GM21367 (cell line): ENCODE measurements at regions not wholly inside any gene's neighbourhood (a gene's known extent, or its start where the extent isn't known, plus 50 kb on each side); places are given as distances from the start of the nearest gene placed in this dataset.
"Not testable (repeated sequence)": the region's sequence is repeated elsewhere in the genome, so short reads cannot be mapped to it uniquely, and the experiment has no call there.

Experiments used
- ATAC-seq: cut with Tn5 transposase; IDR thresholded peaks from one replicate; pipeline ENCODE4 v1.9.1; 2021; ENCODE audit not compliant: unreplicated experiment

DNA sequence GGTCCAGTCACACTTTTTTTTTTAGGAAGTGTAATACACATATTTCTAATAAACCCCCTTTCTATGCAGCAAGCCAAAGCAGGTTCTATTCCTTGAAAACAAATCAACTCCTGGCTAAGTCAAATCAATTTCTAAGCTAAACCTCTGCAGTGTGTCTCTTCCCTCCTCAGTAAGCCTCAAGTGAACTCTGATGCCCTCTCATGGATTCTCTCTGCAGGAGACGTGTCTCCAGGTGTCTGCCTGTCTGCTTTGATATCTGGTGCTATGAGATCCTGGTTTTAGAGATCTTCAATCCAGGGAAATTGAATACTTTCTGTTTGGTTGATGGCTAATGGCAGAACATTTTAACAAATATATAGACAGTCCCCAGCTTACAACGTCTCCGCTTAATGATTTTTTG lies 791.7 kb downstream of the AACS start:
- no peak for ATAC-seq

DNA sequence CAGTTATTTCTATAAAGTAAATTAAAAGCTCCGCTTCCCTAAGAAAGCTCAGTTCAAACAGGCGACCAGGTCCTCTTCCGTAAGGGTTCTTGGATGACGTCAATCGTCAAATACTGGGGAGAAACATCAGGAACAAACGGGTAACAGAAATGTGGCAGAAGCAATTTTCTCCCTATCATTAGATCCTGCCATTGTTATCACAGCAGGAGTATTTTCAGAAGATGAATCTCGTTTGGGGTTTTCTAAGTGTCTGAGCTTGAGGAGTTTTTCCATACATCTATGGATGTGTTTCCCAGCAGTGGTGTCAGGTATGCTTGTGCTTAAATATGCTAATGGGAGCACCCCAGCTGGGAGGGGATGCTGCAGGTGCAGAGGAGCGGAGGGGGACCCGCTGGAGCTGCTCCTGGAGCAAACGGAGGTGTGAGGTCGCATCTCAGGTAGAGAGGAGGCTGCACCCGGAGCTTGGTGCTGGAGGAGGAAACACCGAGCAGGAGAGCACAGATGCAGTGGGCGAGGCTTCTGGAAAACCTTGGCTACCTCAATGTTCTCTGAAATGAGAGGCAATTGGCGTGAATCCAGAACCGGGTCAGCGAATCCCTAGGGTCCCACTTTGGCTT lies 795.5 kb downstream of the AACS start:
- no peak for ATAC-seq

DNA sequence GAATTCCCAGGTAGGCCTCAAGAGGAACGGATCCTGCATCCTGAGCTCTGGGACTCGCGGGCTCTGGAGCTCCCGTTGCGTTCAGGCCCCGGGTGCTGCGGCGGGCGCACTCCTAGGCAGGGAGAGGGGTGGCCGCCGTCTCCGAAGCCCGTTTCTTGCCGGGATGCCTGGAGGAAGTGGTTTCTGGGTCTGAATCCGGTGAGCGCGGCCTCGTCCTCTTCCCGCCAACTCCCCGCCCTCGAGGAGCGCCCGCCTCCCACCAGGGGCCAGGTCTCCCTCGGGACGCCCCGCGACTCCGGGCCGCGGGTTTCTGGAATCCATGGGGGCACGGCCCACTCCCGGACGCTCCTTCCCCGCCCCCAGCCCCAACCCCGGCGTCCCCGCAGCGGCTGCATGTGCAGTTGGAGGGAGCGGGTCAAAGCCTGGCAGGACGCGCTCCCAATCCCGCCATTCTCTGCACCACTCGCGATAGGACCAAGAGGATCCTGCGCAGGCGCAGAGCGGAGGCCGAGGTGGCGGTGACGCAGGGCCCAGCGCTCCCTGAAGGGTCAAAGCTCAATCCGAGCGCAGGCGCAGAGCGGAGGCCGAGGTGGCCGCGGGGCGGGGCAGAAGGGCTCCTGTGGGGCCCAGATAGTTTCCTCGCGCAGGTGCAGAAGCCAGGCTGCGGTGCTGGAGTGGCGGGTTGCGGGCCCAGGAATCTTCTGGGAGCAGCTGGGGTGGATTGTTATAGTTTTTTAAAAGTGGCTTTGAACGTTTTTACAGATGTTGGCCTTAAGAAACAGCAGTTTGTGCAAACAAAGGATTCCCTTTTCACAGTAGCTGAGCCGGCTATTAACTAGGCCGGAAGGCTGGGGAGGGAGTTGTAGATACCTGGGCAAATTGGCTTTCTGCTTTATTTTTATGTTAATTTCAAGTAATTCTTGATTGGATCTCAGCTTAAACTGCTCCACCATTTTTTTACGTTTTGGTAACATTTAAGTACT lies 796.4 kb downstream of the AACS start:
- no peak for ATAC-seq

DNA sequence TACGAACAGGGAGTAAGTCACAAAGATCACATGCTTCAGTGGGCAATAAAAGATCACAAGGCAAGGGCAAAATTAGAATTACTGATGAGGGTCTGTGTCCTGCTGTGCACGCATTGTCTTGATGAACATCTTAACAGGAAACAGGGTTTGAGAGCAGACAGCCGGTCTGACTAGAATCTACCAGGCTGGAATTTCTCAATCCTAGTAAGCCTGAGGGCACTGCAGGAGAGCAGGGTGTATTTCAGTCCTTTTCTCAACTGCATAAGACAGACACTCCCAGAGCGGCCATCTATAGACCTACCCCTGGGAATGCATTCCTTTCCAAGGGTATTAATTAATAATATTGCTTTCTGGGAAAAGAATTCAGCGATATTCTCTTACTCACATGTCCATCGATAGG lies 800.0 kb downstream of the AACS start:
- ATAC-seq: not testable (repeated sequence)

DNA sequence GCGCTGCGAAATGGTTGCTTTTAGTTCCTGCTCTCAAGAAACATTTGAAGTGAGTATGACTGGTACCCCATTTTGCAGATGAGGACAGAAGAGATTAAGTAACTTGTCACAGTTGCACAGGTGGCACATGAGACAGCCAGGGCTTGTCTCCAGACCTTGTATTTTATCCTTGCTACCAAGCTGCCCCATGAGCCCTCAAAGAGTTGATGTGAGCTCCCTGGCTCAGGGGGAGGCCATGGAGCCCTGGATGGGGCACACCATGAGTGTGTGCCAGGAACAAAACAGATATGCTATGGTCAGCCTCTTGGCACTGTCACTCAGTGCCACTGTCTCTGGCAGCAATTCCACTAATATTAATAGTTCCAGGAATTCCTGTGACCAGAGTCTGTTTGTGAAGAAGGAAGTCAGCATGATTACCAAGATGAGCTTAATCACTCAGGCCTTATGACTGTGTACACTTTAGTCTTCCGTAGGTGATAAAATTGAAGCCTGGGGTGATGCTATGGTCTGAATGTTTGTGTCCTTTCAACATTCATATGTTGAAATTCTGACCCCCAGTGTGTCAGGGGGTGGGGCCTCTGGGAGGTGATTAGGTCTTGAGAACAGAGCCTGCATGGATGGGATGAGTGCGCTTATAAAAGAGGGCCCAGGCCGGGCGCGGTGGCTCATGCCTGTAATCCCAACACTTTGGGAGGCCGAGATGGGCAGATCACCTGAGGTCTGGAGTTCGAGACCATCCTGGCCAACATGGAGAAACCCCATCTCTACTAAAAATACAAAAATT lies 806.8 kb downstream of the AACS start:
- ATAC-seq: no peak

DNA sequence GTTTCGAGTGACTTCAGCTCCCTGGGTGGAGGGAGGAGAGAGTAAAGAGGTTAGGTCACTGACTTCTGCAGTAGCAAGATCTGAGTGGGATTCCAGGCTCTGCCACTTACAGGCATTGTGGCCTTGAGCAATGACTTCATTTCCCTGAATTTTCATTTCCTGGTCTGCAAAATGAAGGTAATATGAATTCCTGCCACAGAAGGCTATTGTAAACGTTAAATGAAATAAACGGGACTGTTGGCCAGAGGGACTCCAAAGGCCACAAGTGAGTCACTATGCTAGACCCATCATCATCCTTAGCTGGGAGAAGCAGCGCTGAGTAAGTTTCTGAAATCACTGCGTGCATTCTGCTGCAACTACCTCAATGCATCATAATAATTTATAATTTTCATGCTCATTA lies 807.8 kb downstream of the AACS start:
- no peak for ATAC-seq

DNA sequence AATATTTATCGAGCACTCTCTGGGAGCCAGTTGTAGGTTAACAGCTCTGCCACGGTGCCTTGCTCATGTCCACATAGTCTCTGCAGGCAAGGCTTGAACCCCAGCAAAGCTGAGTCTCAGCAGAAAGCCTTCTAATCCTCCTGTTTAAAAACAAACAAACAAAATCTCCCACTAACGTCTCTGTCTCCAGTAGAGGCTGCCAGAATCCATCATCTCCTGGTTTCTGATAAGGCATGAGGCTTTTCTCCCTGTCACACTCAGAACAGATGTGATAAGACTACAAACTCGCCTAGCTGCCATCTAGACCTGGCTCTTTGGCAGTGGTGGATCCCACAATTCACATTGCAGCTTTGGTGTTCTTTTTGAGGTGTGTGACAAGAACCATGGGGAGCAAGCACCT lies 813.2 kb downstream of the AACS start:
- ATAC-seq: no peak

DNA sequence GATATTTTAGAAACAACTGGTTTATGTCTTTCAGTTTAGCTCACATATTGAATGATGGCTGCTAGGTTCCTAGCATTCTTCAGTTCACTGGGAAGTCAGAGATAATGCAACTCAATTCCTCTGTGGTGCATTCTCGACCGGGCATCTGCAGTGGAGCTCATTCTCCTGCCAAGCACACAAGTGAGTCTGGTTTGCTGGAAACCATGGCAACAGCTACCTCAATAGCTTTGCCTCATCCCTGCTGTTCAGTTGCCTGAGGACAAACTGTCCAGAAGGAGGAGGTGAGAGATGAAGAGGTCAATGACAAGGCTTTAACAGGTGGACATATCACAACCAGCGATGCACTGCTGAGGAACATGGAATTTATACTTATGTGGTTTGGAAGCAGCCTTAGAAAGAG lies 816.9 kb downstream of the AACS start:
- ATAC-seq: no peak

DNA sequence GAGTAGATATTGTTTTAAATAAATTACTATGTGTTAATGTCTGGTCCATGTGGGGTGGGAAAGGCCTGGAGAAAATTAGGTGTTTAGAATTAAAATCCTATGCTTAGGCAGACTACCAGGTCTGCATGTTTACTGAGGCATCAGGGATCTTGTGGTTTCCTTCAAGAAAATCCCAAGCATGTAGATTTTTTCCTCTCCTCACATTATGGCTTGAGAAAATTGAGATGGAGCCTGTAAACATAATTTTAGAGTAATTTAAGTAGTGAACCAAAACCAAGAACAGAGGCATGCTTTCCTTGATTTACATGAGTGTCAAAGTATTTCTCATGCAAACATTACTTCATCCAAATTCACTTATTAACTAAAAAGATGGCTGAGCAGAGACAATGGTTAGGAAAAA lies 823.7 kb downstream of the AACS start:
- no peak for ATAC-seq

DNA sequence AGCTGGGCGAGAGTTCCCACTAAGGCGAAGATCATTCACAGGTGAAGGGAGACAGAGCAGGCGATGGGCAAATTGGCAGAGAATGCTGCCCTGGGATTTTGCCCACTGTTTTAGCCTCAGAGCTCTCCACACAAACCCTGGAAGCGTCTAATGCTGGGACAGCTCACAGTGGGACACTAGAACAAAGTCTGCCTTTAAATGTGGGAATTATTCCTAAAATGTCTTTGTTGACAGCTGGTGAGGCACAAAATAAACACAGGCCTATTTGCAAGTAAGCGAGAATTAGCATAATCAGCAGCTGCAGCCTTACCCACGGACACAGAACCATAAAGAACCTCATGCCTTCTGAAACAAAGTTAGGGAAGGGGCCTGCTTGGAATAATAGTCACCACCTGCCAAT lies 824.5 kb downstream of the AACS start:
- no peak for ATAC-seq

DNA sequence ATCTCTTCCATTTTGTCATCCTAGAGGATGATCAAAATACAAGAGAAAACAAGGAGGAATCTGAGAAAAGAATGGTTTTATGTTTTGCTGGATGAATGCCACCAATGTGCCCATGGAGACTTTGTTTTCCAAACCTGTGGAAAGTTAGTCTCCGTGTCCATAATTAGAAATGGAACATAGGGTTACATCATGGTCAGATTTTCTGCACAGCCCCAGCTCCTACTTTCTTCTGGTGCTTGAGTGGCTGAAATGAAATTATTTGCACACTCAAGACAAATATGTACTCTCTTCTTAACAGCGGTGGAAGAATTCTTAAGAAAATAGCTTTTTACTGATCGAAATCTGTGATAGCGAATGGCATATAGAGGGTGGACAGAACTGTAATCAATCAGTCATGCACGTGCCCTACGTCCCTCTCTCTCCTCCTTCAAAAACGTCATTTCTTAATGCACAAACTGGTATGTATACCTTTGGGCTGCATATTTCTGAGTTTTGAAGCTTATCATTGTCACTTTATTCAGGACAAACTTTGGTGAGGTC lies 825.2 kb downstream of the AACS start:
- no peak for ATAC-seq

DNA sequence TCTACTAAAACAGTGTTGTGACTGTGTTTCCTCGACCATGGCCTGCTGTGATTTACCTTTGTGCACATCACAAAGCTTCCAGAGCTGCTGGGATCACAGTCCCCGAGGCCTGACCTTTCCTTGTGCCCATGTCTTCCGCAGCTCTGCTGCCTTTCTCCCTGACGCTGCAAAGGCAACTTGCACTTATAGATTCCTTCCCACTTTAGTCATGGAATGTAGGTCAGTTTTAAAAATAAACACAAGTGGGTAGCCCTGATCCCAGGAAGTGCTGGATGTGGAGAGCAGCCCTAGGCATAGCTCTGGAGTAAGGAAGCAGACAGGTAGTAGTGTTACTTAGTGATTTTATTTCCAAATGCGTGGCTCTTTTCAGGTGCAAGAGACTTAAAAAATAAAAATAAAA lies 825.7 kb downstream of the AACS start:
- ATAC-seq: no peak

DNA sequence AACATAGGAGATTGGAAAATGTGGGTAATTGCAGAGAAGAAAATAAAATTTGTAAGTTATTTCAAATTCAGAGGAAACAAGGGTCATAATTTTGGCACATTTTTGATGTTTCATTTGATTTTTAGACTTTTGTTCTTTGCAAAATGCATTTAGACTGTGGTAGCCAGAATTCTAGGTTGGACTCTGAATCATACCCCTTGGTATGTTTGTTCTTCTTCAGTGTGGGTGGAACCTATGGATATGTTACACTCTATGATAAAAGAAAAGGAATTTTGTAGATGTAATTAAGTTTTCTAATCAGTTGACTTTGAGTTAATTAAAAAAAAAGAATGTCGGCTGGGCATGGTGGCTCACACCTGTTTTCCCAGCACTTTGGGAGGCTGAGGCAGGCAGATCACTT lies 827.0 kb downstream of the AACS start:
- ATAC-seq: no peak

DNA sequence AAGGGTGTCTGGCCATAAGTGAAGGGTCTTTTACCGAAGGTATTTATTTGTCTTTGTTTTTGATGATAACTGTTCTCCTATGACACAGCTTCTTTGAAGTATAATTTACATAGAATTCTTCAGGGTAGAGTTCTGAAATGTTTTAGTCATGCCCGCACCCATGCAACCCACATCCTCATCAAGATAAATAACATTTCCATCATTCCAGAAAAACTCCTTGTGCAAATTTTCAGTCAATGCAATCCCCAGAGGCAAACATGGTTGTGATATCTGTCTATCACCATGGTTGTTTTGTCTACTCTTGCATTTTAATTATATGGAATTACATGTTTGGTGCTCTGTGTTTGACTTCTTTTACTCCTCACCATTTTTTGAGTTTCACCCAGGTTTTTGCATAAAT lies 837.8 kb downstream of the AACS start:
- no peak for ATAC-seq

DNA sequence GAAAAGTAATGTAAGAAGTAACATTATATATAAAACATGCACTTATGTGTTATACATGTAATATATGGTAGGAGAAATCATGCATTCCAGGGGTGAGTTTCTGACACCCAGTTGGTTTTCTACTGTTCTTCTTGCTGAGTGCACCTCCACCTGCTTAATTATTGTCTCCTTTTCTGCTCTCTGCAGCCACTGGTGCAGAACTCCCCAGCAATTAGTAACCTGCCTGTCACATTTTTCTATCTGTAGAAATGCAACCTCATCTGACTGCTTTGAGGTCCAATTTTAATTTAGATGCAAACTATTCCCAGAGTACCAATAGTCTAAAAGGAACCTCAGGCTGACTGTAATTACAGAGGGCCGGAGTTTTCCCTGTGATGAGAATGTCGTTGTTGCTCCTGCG lies 842.1 kb downstream of the AACS start:
- ATAC-seq: no peak

DNA sequence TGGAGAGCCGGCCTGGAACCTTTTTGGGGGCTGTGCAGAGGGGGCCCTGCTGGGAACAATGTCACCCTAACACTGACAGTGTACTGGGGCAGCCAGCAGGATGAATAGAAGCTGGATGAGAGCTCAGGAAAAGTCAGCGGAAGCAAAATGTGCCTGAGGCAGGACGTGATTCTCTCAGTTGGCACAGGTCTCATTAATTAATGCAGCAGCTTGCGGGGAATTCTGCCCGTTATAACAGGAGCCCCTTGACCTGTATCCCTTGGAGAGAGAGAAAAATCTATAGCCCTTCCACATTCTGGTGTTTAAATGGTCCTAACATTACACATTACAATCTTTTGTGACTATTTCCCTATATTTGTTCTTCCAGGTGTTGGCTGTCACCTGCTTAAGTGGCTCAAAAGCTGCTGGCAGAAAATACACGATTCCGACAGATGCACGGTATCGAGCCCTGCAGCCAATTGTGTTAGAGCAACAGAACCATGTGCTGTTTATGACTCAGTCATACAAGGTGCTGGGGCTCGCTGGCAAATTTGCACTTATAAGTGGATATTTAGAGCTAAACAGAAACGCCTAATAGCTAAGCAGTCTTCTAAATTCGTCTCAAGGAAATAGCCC lies 854.7 kb downstream of the AACS start:
- no peak for ATAC-seq

DNA sequence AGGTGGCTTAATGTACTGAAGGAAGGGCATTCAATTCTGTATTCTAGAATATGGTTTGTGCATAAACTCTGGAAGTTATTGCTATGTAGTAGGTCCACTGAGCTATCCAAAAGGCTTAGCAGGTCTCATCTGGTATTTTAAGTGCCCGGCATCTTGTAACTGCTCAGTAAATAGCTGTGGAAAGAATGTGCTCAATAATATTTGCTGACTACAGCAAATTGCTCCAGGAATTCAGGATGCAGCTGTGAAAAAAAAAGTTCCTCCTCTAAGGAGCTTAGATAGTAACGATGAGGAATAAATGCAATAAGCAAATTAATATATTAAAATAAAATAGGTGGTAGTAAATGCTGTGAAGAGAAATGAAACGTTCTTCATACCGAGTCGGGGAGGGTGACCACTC lies 857.1 kb downstream of the AACS start:
- no peak for ATAC-seq

DNA sequence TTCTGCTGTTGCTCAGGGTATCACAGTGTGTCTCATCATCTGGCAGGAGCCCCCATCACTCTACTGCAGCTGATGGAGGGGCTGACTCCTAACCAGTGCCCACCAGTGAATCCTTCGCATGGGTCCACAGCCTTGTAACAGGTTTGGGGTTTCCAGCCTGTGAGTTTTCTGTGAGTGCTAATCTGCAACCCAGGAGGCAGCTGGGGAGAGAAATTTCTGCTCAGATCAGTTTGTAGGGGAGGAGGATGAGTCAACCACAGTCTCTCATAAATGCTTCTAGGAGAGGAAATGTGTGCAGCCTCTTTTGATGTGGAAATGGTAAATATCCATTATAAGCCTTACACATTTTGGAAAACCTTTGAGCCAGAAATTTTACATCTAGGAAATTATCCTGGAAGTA lies 871.3 kb downstream of the AACS start:
- ATAC-seq: no peak

DNA sequence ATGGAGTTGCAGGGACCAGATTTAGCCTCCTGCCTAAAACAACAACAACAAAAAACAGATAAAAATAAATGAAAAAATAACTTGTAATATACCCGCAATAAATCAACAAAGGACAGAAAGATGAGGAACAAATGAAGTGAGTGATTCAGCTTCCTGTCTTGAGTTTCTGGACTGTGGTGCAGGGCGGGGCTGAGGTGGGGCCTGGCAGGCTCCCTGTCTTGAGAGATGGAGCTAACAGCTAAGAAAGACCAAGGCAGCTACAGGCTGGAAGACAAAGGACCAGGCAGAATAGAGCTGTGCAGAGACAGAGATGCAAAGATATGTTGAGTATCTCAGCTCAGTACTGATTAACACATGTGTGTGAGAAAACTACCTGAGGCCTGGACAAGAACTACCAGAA lies 879.2 kb downstream of the AACS start:
- ATAC-seq: no peak

DNA sequence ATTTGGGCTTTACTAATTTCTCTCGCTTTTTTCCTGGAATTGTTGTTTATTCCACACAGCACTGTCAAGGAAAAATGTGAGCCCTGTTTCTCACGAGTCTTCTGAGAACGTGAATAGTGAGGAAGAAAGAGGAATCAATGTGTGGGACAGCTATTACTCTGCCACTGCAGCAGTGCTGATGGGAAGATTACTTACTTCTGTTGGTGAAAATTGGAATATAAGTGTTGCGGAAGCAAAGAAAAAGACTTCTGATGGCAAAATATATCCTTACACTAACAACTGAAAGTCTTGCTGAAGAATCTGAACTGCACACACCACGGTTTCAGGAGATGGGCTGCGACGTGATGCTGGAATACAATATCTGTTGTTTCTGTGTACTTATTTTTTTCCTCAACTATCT lies 884.2 kb downstream of the AACS start:
- no peak for ATAC-seq

DNA sequence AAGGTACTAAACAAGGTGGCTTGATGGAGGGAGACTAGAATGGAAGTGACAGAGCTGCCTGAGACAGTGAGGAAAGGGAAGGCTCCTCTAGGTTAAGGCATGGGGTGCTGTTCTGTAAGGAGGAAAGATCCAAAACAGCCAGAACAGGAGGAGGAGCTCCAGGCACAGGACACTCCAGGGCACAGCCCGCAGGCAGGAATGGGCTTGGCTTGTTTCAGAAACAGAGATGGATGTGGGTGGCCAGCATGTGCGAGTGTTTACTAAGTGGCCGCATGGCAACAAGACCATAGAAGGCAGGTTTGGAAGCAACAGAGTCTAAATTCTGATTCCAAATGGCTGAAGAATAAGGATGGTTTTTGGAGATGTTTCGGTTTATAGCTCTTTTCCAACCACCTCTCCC lies 889.1 kb downstream of the AACS start:
- no peak for ATAC-seq
